ENCODE measurements at regions not wholly inside any gene's neighbourhood (a gene's known extent, or its start where the extent isn't known, plus 50 kb on each side); places are given as distances from the start of the nearest gene placed in this dataset.

GRCh38 chr9:78559449-78559885 lies 262.5 kb downstream of the PSAT1 start:
- H3K27me3 Mint-ChIP-seq (ENCODE audit: low read depth), result no peaks in the 10 kb centered on the region
- intact Hi-C loops (cut with micrococcal nuclease), result loop anchor here (10.0 kb wide), 1 partner anchor 55 kb away; no protein-coding TSS in a partner anchor
- H3K4me1 Mint-ChIP-seq (ENCODE audit: low read depth), result no peaks in the 10 kb centered on the region
- no peaks in the 10 kb centered on the region for H3K36me3 Mint-ChIP-seq (ENCODE audit: low read depth)
- no peak overlapping the region for H3K4me3 Mint-ChIP-seq (ENCODE audit: low read depth)
- DNase-seq (ENCODE audit: low spot score), result no peak
- no peak overlapping the region for H3K27ac Mint-ChIP-seq
- no peaks in the 10 kb centered on the region for H3K9me3 Mint-ChIP-seq

GRCh38 chr9:78562021-78562420 lies 265.1 kb downstream of the PSAT1 start:
- H3K4me1 Mint-ChIP-seq (ENCODE audit: low read depth), result no peaks in the 10 kb centered on the region
- no peaks in the 10 kb centered on the region for H3K9me3 Mint-ChIP-seq
- H3K4me3 Mint-ChIP-seq (ENCODE audit: low read depth), result no peak overlapping the region
- DNase-seq (ENCODE audit: low spot score), result no peak
- no peaks in the 10 kb centered on the region for H3K36me3 Mint-ChIP-seq (ENCODE audit: low read depth)
- H3K27ac Mint-ChIP-seq, result no peak overlapping the region
- H3K27me3 Mint-ChIP-seq (ENCODE audit: low read depth), result no peaks in the 10 kb centered on the region
- intact Hi-C loops (cut with micrococcal nuclease), result no loop called here

- intact Hi-C loops (cut with micrococcal nuclease), result no loop called here
- DNase-seq (ENCODE audit: low spot score), result no peak
- Mint-ChIP-seq H3K4me1 (ENCODE audit: low read depth) (no peaks in the 10 kb centered on the region), H3K27me3 (ENCODE audit: low read depth) (no peaks in the 10 kb centered on the region), H3K4me3 (ENCODE audit: low read depth) (no peak overlapping the region), H3K27ac (no peak overlapping the region), H3K9me3 (no peaks in the 10 kb centered on the region), H3K36me3 (ENCODE audit: low read depth) (no peaks in the 10 kb centered on the region)
Observed at GRCh38 chr9:78563269-78563668, 266.3 kb downstream of the PSAT1 start.

GRCh38 chr9:78565481-78565880 lies 268.6 kb downstream of the PSAT1 start:
- H3K36me3 Mint-ChIP-seq (ENCODE audit: low read depth), result no peaks in the 10 kb centered on the region
- H3K4me3 Mint-ChIP-seq (ENCODE audit: low read depth), result no peak overlapping the region
- intact Hi-C loops (cut with micrococcal nuclease), result no loop called here
- no peak overlapping the region for H3K27ac Mint-ChIP-seq
- H3K4me1 Mint-ChIP-seq (ENCODE audit: low read depth), result no peaks in the 10 kb centered on the region
- H3K9me3 Mint-ChIP-seq, result no peaks in the 10 kb centered on the region
- H3K27me3 Mint-ChIP-seq (ENCODE audit: low read depth), result no peaks in the 10 kb centered on the region
- no peak for DNase-seq (ENCODE audit: low spot score)

GRCh38 chr9:78566521-78566920 lies 269.6 kb downstream of the PSAT1 start:
- Mint-ChIP-seq H3K4me3 (ENCODE audit: low read depth) (no peak overlapping the region), H3K27me3 (ENCODE audit: low read depth) (no peaks in the 10 kb centered on the region), H3K27ac (no peak overlapping the region), H3K9me3 (no peaks in the 10 kb centered on the region), H3K4me1 (ENCODE audit: low read depth) (no peaks in the 10 kb centered on the region), H3K36me3 (ENCODE audit: low read depth) (no peaks in the 10 kb centered on the region)
- intact Hi-C loops (cut with micrococcal nuclease), result no loop called here
- DNase-seq (ENCODE audit: low spot score), result no peak

DNA sequence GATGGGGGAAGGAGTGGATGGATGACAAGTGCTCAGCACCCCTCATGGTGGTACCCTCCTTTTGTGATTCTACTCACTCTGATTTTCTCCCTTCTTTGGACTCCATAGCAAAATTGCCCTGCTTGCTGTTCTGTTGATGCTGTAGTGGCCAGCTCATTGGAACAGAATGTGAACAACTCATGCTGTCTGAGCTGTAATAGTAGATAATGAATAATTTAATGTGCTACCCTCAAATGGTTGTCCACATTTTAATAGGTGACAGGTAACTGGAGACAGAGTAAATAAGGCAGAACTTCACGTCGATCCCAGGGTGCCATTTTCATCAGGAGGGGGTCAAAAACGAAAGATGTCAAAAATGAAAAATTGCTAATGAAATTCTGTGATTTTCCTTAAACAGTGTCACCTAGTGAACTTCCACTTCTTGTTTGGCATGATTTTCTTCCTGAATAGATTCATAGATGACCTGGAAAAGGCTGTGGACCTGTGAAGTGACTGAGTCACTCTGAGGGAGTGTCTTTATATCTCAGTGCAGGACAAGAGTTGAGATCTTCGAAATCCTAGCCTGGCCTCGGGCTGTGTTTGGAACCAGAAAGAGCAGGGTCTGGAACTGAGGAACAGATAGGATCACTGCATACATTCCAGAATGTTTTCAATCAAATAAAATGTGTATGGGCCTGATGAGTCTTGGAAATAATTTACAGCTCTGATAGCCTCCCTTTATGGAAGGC lies 270.2 kb downstream of the PSAT1 start:
- intact Hi-C loops (cut with micrococcal nuclease), result no loop called here
- Mint-ChIP-seq H3K9me3 (no peaks in the 10 kb centered on the region), H3K4me3 (ENCODE audit: low read depth) (no peak overlapping the region), H3K27me3 (ENCODE audit: low read depth) (no peaks in the 10 kb centered on the region), H3K27ac (no peak overlapping the region), H3K36me3 (ENCODE audit: low read depth) (no peaks in the 10 kb centered on the region), H3K4me1 (ENCODE audit: low read depth) (no peaks in the 10 kb centered on the region)
- no peak for DNase-seq (ENCODE audit: low spot score)

GRCh38 chr9:78567693-78568092 lies 270.8 kb downstream of the PSAT1 start:
- no peak overlapping the region for H3K27ac Mint-ChIP-seq
- DNase-seq (ENCODE audit: low spot score), result no peak
- intact Hi-C loops (cut with micrococcal nuclease), result no loop called here
- no peak overlapping the region for H3K4me3 Mint-ChIP-seq (ENCODE audit: low read depth)
- H3K27me3 Mint-ChIP-seq (ENCODE audit: low read depth), result no peaks in the 10 kb centered on the region
- H3K36me3 Mint-ChIP-seq (ENCODE audit: low read depth), result no peaks in the 10 kb centered on the region
- no peaks in the 10 kb centered on the region for H3K9me3 Mint-ChIP-seq
- H3K4me1 Mint-ChIP-seq (ENCODE audit: low read depth), result no peaks in the 10 kb centered on the region

DNA sequence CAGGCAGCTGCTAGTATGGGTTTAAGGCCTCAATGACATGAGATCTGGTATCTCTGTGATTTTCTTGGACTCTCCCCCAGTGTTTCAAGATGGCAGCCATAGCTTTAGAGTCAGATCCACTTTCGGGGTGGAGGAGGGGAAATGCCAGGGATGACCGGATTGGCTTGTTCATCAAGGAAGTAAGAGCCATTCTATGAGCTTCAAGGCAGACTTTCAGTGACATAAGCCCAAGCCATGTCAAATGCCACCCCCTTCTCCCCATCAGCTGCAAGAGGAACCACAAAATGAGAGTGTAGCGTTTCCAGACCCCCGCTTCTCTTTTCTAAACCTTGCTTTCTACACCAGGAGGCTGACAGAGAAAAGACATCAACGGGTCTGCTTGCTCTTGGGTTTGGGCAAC lies 271.8 kb downstream of the PSAT1 start:
- no peaks in the 10 kb centered on the region for H3K9me3 Mint-ChIP-seq
- H3K36me3 Mint-ChIP-seq (ENCODE audit: low read depth), result no peaks in the 10 kb centered on the region
- DNase-seq (ENCODE audit: low spot score), result no peak
- H3K27ac Mint-ChIP-seq, result no peak overlapping the region
- no peaks in the 10 kb centered on the region for H3K4me1 Mint-ChIP-seq (ENCODE audit: low read depth)
- intact Hi-C loops (cut with micrococcal nuclease), result no loop called here
- H3K4me3 Mint-ChIP-seq (ENCODE audit: low read depth), result no peak overlapping the region
- no peaks in the 10 kb centered on the region for H3K27me3 Mint-ChIP-seq (ENCODE audit: low read depth)

GRCh38 chr9:78572266-78572665 lies 275.3 kb downstream of the PSAT1 start:
- DNase-seq (ENCODE audit: low spot score), result no peak
- intact Hi-C loops (cut with micrococcal nuclease), result no loop called here

DNA sequence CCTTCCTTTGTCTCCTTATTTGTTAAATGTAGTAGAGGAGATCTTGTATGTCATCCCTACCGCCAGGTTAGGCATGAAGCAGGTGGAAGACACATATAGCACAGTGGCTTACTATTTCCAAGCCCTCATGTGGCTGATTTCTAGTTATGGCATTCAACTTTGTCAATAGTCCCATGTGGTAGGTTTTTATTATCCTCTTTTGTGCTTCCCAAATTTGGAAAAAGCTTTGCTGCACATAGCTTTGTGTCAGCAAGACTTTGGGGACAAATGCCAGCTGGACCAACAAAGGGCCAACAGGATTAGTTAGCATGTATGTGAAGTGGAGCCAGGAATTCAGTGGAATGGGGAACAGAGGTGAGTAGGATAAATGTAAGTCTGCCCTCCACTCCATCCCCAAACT lies 276.3 kb downstream of the PSAT1 start:
- intact Hi-C loops (cut with micrococcal nuclease), result no loop called here
- no peaks in the 10 kb centered on the region for H3K4me1 Mint-ChIP-seq (ENCODE audit: low read depth)
- DNase-seq (ENCODE audit: low spot score), result no peak
- no peak overlapping the region for H3K4me3 Mint-ChIP-seq (ENCODE audit: low read depth)
- H3K9me3 Mint-ChIP-seq, result no peaks in the 10 kb centered on the region
- no peaks in the 10 kb centered on the region for H3K27me3 Mint-ChIP-seq (ENCODE audit: low read depth)
- no peaks in the 10 kb centered on the region for H3K36me3 Mint-ChIP-seq (ENCODE audit: low read depth)
- H3K27ac Mint-ChIP-seq, result no peak overlapping the region

More at GRCh38 chr9:78572266-78572665, 275.3 kb downstream of the PSAT1 start:
- H3K9me3 Mint-ChIP-seq, result no peaks in the 10 kb centered on the region
- H3K36me3 Mint-ChIP-seq (ENCODE audit: low read depth), result no peaks in the 10 kb centered on the region
- no peak overlapping the region for H3K27ac Mint-ChIP-seq
- no peaks in the 10 kb centered on the region for H3K27me3 Mint-ChIP-seq (ENCODE audit: low read depth)
- H3K4me3 Mint-ChIP-seq (ENCODE audit: low read depth), result no peak overlapping the region
- no peaks in the 10 kb centered on the region for H3K4me1 Mint-ChIP-seq (ENCODE audit: low read depth)

- Mint-ChIP-seq H3K27me3 (ENCODE audit: low read depth) (no peaks in the 10 kb centered on the region), H3K4me3 (ENCODE audit: low read depth) (no peak overlapping the region), H3K36me3 (ENCODE audit: low read depth) (no peaks in the 10 kb centered on the region), H3K4me1 (ENCODE audit: low read depth) (no peaks in the 10 kb centered on the region), H3K9me3 (no peaks in the 10 kb centered on the region), H3K27ac (no peak overlapping the region)
- DNase-seq (ENCODE audit: low spot score), result no peak
- intact Hi-C loops (cut with micrococcal nuclease), result no loop called here
Observed at GRCh38 chr9:78573669-78574068, 276.7 kb downstream of the PSAT1 start.

GRCh38 chr9:78574354-78575045 lies 277.6 kb downstream of the PSAT1 start:
- DNase-seq (ENCODE audit: low spot score), result no peak
- H3K9me3 Mint-ChIP-seq, result no peaks in the 10 kb centered on the region
- H3K4me3 Mint-ChIP-seq (ENCODE audit: low read depth), result no peak overlapping the region
- no peaks in the 10 kb centered on the region for H3K36me3 Mint-ChIP-seq (ENCODE audit: low read depth)
- H3K27me3 Mint-ChIP-seq (ENCODE audit: low read depth), result no peaks in the 10 kb centered on the region
- H3K4me1 Mint-ChIP-seq (ENCODE audit: low read depth), result no peaks in the 10 kb centered on the region
- H3K27ac Mint-ChIP-seq, result no peak overlapping the region
- intact Hi-C loops (cut with micrococcal nuclease), result no loop called here

DNA sequence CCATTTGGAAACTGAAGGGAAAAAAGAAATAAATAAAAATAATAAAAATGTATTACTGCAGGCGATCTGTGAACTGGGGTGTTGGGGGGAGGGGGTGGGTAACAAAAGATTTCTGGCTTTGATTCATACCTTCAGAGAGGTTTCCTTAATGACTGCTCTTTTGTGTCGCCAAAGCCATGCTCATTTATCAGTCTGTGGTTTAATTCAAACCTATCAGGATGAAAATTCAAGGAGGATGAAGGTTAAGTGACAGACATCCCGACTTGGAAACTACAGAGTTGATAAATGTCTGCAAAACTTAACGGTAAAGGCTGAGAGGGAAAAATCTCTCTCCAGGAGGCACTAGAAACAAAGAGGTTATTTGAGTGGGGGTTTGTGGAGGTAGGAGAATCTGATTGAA lies 278.2 kb downstream of the PSAT1 start:
- no peak overlapping the region for H3K4me3 Mint-ChIP-seq (ENCODE audit: low read depth)
- intact Hi-C loops (cut with micrococcal nuclease), result no loop called here
- H3K27ac Mint-ChIP-seq, result no peak overlapping the region
- no peaks in the 10 kb centered on the region for H3K36me3 Mint-ChIP-seq (ENCODE audit: low read depth)
- H3K27me3 Mint-ChIP-seq (ENCODE audit: low read depth), result no peaks in the 10 kb centered on the region
- no peak for DNase-seq (ENCODE audit: low spot score)
- H3K4me1 Mint-ChIP-seq (ENCODE audit: low read depth), result no peaks in the 10 kb centered on the region
- H3K9me3 Mint-ChIP-seq, result no peaks in the 10 kb centered on the region
